ENCODE measurements at regions not wholly inside any gene's neighbourhood (a gene's known extent, or its start where the extent isn't known, plus 50 kb on each side); places are given as distances from the start of the nearest gene placed in this dataset.
"Not testable (repeated sequence)": the region's sequence is repeated elsewhere in the genome, so short reads cannot be mapped to it uniquely, and the experiment has no call there.

- no peak for DNase-seq (ENCODE audit: low read depth in 2 of 2)
These were observed 89.7 kb upstream of the SH3BP4 start for GRCh38 chr2:234861841-234862735.

- not testable (repeated sequence) for DNase-seq (ENCODE audit: low read depth in 2 of 2)
These were observed 92.4 kb upstream of the SH3BP4 start for GRCh38 chr2:234859330-234859872.

GRCh38 chr2:234858790-234859329 lies 93.0 kb upstream of the SH3BP4 start:
- DNase-seq (ENCODE audit: low read depth in 2 of 2) = no peak

- no peak for DNase-seq (ENCODE audit: low read depth in 2 of 2)
These were observed 93.7 kb upstream of the SH3BP4 start for GRCh38 chr2:234858145-234858544.

- DNase-seq (ENCODE audit: low read depth in 2 of 2) = no peak
These were observed 98.1 kb upstream of the SH3BP4 start for GRCh38 chr2:234853729-234854128.

GRCh38 chr2:234852941-234853340 lies 98.9 kb upstream of the SH3BP4 start:
- no peak for DNase-seq (ENCODE audit: low read depth in 2 of 2)

GRCh38 chr2:234852035-234852434 lies 99.8 kb upstream of the SH3BP4 start:
- no peak for DNase-seq (ENCODE audit: low read depth in 2 of 2)

- DNase-seq (ENCODE audit: low read depth in 2 of 2) = no peak
These were observed 100.4 kb upstream of the SH3BP4 start for GRCh38 chr2:234851451-234851850.

GRCh38 chr2:234850818-234851217 lies 101.0 kb upstream of the SH3BP4 start:
- no peak for DNase-seq (ENCODE audit: low read depth in 2 of 2)

GRCh38 chr2:234849678-234850077 lies 102.1 kb upstream of the SH3BP4 start:
- DNase-seq (ENCODE audit: low read depth in 2 of 2) = no peak

- no peak for DNase-seq (ENCODE audit: low read depth in 2 of 2)
These were observed 103.2 kb upstream of the SH3BP4 start for GRCh38 chr2:234848578-234848977.

GRCh38 chr2:234847639-234848038 lies 104.2 kb upstream of the SH3BP4 start:
- no peak for DNase-seq (ENCODE audit: low read depth in 2 of 2)

GRCh38 chr2:234847364-234847635 lies 104.5 kb upstream of the SH3BP4 start:
- DNase-seq (ENCODE audit: low read depth in 2 of 2) = no peak

- DNase-seq (ENCODE audit: low read depth in 2 of 2) = no peak
These were observed 105.0 kb upstream of the SH3BP4 start for GRCh38 chr2:234846599-234847363.

GRCh38 chr2:234845602-234846590 lies 105.9 kb upstream of the SH3BP4 start:
- no peak for DNase-seq (ENCODE audit: low read depth in 2 of 2)

GRCh38 chr2:234843411-234843810 lies 108.4 kb upstream of the SH3BP4 start:
- DNase-seq (ENCODE audit: low read depth in 2 of 2) = no peak

- no peak for DNase-seq (ENCODE audit: low read depth in 2 of 2)
These were observed 109.1 kb upstream of the SH3BP4 start for GRCh38 chr2:234842753-234843152.

GRCh38 chr2:234841321-234842015 lies 110.3 kb upstream of the SH3BP4 start:
- no peak for DNase-seq (ENCODE audit: low read depth in 2 of 2)

- DNase-seq (ENCODE audit: low read depth in 2 of 2) = no peak
These were observed 111.5 kb upstream of the SH3BP4 start for GRCh38 chr2:234840336-234840735.

- DNase-seq (ENCODE audit: low read depth in 2 of 2) = no peak
These were observed 112.5 kb upstream of the SH3BP4 start for GRCh38 chr2:234839285-234839684.

- no peak for DNase-seq (ENCODE audit: low read depth in 2 of 2)
These were observed 115.5 kb upstream of the SH3BP4 start for GRCh38 chr2:234836271-234836670.
